ENCODE measurements at regions not wholly inside any gene's neighbourhood (a gene's known extent, or its start where the extent isn't known, plus 50 kb on each side); places are given as distances from the start of the nearest gene placed in this dataset.
"Not testable (repeated sequence)": the region's sequence is repeated elsewhere in the genome, so short reads cannot be mapped to it uniquely, and the experiment has no call there.

DNA sequence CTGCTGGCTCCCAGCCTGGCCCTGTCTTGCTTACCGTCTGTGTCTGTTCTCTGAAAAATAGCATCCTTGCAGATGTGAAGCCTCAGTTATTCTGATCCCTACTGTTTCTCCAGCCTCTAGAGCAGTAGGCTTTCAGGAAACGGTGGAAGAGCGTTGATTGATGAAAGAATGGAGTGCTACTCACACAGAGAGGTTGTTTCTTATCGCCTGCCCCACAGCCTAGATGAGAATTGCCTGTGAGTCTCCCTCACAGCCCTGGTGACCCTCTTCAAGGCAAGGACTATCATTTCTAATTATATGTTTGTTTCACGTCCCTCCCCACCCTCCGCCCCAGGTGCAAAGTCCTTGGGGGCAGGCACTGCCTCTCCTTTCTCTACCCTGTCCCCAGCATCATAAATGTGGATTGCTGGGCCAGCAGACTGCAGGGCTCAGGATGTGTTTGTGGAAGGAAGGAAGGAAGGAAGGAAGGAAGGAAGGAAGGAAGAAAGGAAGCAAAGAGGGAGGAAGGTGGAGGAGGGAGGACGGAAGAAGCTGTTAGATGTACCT is 575.3 kb upstream of the B3GAT1 start:
- H3K27me3 ChIP-seq (ENCODE audit: control insufficient read depth in 5 of 5, insufficient read depth in 4 of 5, low read length in 5 of 5): peaks cover 0 to 6% (median 0%) of the 10 kb centered on the region in 5 donors
- H3K4me3 ChIP-seq (ENCODE audit: low read depth in 1 of 5, low read length in 5 of 5): no peak overlapping the region
- H3K4me1 ChIP-seq (ENCODE audit: control insufficient read depth in 5 of 5, insufficient read depth in 5 of 5, low read length in 5 of 5): no peaks in the 10 kb centered on the region
- H3K27ac ChIP-seq (ENCODE audit: low read depth, low read length): no peak overlapping the region
- H3K36me3 ChIP-seq (ENCODE audit: control insufficient read depth in 5 of 5, insufficient read depth in 5 of 5, low read length in 5 of 5): no peaks in the 10 kb centered on the region
- no peaks in the 10 kb centered on the region for H3K9me3 ChIP-seq (ENCODE audit: control insufficient read depth in 5 of 5, low read length in 5 of 5)
- H3K9ac ChIP-seq (ENCODE audit: low read length in 5 of 5): no peak overlapping the region

- Histone ChIP-seq H3K4me1 (ENCODE audit: control insufficient read depth in 5 of 5, insufficient read depth in 5 of 5, low read length in 5 of 5) (no peaks in the 10 kb centered on the region), H3K27me3 (ENCODE audit: control insufficient read depth in 5 of 5, insufficient read depth in 4 of 5, low read length in 5 of 5) (peaks cover 0 to 7% (median 0%) of the 10 kb centered on the region in 5 donors), H3K9ac (ENCODE audit: low read length in 5 of 5) (no peak overlapping the region), H3K9me3 (ENCODE audit: control insufficient read depth in 5 of 5, low read length in 5 of 5) (no peaks in the 10 kb centered on the region), H3K4me3 (ENCODE audit: low read depth in 1 of 5, low read length in 5 of 5) (no peak overlapping the region), H3K27ac (ENCODE audit: low read depth, low read length) (no peak overlapping the region), H3K36me3 (ENCODE audit: control insufficient read depth in 5 of 5, insufficient read depth in 5 of 5, low read length in 5 of 5) (no peaks in the 10 kb centered on the region)
These were observed 572.4 kb upstream of the B3GAT1 start for GRCh38 chr11:134984421-134984820.

- H3K9me3 ChIP-seq (ENCODE audit: control insufficient read depth in 5 of 5, low read length in 5 of 5); H3K27me3 ChIP-seq (ENCODE audit: control insufficient read depth in 5 of 5, insufficient read depth in 4 of 5, low read length in 5 of 5); H3K4me1 ChIP-seq (ENCODE audit: control insufficient read depth in 5 of 5, insufficient read depth in 5 of 5, low read length in 5 of 5); H3K36me3 ChIP-seq (ENCODE audit: control insufficient read depth in 5 of 5, insufficient read depth in 5 of 5, low read length in 5 of 5); H3K4me3 ChIP-seq (ENCODE audit: low read depth in 1 of 5, low read length in 5 of 5); H3K9ac ChIP-seq (ENCODE audit: low read length in 5 of 5); H3K27ac ChIP-seq (ENCODE audit: low read depth, low read length): not testable (repeated sequence)
These were observed 570.4 kb upstream of the B3GAT1 start for GRCh38 chr11:134982432-134982831.

GRCh38 chr11:134981835-134982234 is 569.8 kb upstream of the B3GAT1 start:
- Histone ChIP-seq H3K9me3 (ENCODE audit: control insufficient read depth in 5 of 5, low read length in 5 of 5) (no peaks in the 10 kb centered on the region), H3K9ac (ENCODE audit: low read length in 5 of 5) (no peak overlapping the region), H3K4me3 (ENCODE audit: low read depth in 1 of 5, low read length in 5 of 5) (no peak overlapping the region), H3K36me3 (ENCODE audit: control insufficient read depth in 5 of 5, insufficient read depth in 5 of 5, low read length in 5 of 5) (no peaks in the 10 kb centered on the region), H3K27me3 (ENCODE audit: control insufficient read depth in 5 of 5, insufficient read depth in 4 of 5, low read length in 5 of 5) (peaks cover 0 to 10% (median 4%) of the 10 kb centered on the region in 5 donors), H3K4me1 (ENCODE audit: control insufficient read depth in 5 of 5, insufficient read depth in 5 of 5, low read length in 5 of 5) (no peaks in the 10 kb centered on the region), H3K27ac (ENCODE audit: low read depth, low read length) (no peak overlapping the region)

DNA sequence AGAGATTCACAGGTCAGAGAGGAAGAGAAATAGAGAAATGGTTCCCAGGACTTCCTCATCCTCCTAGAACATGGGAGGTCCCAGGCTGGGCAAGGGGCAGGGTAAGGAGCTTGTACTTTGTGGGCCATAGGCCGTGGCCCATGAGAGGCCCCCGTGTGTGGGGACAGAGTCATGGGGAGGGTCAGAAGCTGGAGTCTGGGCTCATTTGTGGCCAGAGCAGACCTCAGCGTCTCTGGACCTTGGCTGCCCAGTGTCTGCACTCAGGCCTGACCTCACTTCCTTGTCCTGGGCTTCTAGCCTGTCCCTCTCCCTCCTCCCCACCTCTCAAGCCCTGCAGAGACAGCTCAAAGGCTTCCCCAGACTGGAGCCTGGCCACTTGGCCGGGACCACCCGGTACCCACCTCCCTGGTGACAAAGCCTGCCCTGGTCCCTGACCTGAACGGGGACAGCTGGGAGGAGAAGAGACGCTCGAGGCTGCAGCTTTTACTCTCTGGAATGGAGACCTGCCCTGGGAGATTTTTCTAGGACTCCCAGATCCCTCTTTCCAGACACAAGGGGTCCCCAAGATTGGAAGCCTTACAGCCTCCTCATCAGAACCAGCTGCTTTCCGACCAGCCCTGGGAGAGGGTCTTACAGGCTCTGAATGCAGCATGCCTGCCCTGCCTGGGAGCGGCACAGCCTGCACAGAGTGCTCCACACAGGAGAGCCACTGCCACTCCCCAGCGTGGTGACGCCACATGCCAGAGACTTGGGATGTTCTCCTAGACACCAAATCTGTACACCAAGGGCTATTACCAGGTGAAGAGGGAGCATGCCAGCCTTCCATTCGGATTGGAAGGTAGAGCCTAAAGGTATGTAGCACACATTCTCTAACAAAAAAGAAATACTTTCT is 569.0 kb upstream of the B3GAT1 start:
- Histone ChIP-seq H3K36me3 (ENCODE audit: control insufficient read depth in 5 of 5, insufficient read depth in 5 of 5, low read length in 5 of 5) (no peaks in the 10 kb centered on the region), H3K27me3 (ENCODE audit: control insufficient read depth in 5 of 5, insufficient read depth in 4 of 5, low read length in 5 of 5) (peaks cover 0 to 10% (median 4%) of the 10 kb centered on the region in 5 donors), H3K9ac (ENCODE audit: low read length in 5 of 5) (no peak overlapping the region), H3K4me3 (ENCODE audit: low read depth in 1 of 5, low read length in 5 of 5) (no peak overlapping the region), H3K4me1 (ENCODE audit: control insufficient read depth in 5 of 5, insufficient read depth in 5 of 5, low read length in 5 of 5) (no peaks in the 10 kb centered on the region), H3K9me3 (ENCODE audit: control insufficient read depth in 5 of 5, low read length in 5 of 5) (no peaks in the 10 kb centered on the region), H3K27ac (ENCODE audit: low read depth, low read length) (no peak overlapping the region)

DNA sequence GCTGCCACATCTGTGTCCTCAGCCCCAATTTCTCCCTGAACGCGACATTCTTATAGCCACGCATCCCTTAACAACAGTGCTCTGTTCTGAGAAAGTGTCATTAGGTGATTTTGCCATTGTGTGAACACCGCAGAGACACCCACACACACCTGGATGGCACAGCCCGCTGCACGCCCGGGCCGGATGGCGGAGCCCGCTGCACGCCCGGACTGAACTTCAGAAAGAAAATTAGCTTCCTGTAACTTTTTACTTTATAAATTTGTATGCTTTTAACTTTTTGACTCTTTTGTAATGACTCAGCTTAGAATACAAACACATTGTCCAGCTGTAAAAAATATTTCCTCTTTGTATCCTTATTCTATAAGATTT is 567.0 kb upstream of the B3GAT1 start:
- H3K9me3 ChIP-seq (ENCODE audit: control insufficient read depth in 5 of 5, low read length in 5 of 5); H3K4me3 ChIP-seq (ENCODE audit: low read depth in 1 of 5, low read length in 5 of 5); H3K27ac ChIP-seq (ENCODE audit: low read depth, low read length); H3K4me1 ChIP-seq (ENCODE audit: control insufficient read depth in 5 of 5, insufficient read depth in 5 of 5, low read length in 5 of 5); H3K9ac ChIP-seq (ENCODE audit: low read length in 5 of 5); H3K27me3 ChIP-seq (ENCODE audit: control insufficient read depth in 5 of 5, insufficient read depth in 4 of 5, low read length in 5 of 5); H3K36me3 ChIP-seq (ENCODE audit: control insufficient read depth in 5 of 5, insufficient read depth in 5 of 5, low read length in 5 of 5): not testable (repeated sequence)

DNA sequence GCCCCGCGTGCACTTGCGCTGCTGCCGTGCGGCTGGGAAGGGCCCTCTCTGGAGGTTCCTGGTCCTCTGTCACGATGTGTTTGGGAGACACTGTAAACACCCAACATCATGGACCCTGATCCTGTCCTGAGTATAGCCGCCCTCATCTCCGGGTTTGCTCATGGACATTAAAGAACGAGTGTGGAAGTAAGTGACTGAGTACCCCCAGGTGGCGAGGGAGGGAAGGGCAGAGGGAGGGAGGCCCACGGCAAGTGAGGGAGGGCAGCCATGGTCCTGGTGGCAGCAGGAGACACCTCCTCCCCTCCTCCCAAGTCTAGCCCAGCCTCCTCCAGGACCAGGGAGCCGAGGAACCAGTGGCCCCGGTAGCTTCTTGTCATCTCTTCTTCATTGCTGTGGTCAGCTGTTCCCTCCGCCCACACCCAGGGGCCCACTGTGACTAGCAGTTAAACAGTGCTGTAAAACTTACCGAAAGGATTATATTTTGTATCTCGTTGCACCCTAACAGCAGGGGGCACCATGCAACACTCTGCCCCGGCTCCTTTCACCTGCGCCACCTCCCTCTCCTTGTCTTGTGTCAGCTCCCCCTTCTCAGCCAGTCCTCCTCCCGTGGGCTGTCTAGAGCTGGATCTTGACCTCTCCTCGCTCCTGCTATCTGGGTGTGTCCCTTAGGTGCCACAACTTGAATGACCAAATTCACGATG is 566.5 kb upstream of the B3GAT1 start:
- peaks cover 0 to 8% (median 4%) of the 10 kb centered on the region in 5 donors for H3K27me3 ChIP-seq (ENCODE audit: control insufficient read depth in 5 of 5, insufficient read depth in 4 of 5, low read length in 5 of 5)
- no peaks in the 10 kb centered on the region for H3K4me1 ChIP-seq (ENCODE audit: control insufficient read depth in 5 of 5, insufficient read depth in 5 of 5, low read length in 5 of 5)
- H3K9me3 ChIP-seq (ENCODE audit: control insufficient read depth in 5 of 5, low read length in 5 of 5): no peaks in the 10 kb centered on the region
- H3K27ac ChIP-seq (ENCODE audit: low read depth, low read length): no peak overlapping the region
- no peaks in the 10 kb centered on the region for H3K36me3 ChIP-seq (ENCODE audit: control insufficient read depth in 5 of 5, insufficient read depth in 5 of 5, low read length in 5 of 5)
- H3K9ac ChIP-seq (ENCODE audit: low read length in 5 of 5): no peak overlapping the region
- H3K4me3 ChIP-seq (ENCODE audit: low read depth in 1 of 5, low read length in 5 of 5): no peak overlapping the region

DNA sequence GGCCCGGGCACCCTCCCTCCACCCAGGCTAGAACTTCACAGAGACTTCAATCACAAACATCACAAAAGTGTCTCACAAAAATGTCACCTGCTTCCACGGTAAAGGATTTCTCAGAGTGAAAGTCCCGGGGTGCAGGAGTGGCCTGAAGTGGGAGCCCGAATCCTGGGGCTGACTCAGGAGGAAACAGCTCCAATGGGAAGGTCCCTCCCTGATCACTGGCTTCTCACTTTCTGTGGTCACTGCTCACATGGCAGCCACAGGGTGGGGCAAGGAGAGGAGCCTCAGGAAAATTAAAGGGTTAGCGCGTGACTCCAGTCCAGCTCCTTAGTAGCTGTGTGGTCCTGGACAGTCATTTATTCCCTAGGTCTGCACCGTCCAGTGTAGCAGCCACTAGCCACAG is 564.5 kb upstream of the B3GAT1 start:
- no peak overlapping the region for H3K9ac ChIP-seq (ENCODE audit: low read length in 5 of 5)
- no peak overlapping the region for H3K4me3 ChIP-seq (ENCODE audit: low read depth in 1 of 5, low read length in 5 of 5)
- no peak overlapping the region for H3K27ac ChIP-seq (ENCODE audit: low read depth, low read length)
- H3K36me3 ChIP-seq (ENCODE audit: control insufficient read depth in 5 of 5, insufficient read depth in 5 of 5, low read length in 5 of 5): no peaks in the 10 kb centered on the region
- no peaks in the 10 kb centered on the region for H3K4me1 ChIP-seq (ENCODE audit: control insufficient read depth in 5 of 5, insufficient read depth in 5 of 5, low read length in 5 of 5)
- no peaks in the 10 kb centered on the region for H3K9me3 ChIP-seq (ENCODE audit: control insufficient read depth in 5 of 5, low read length in 5 of 5)
- H3K27me3 ChIP-seq (ENCODE audit: control insufficient read depth in 5 of 5, insufficient read depth in 4 of 5, low read length in 5 of 5): peaks cover 0 to 10% (median 4%) of the 10 kb centered on the region in 5 donors

- Histone ChIP-seq H3K4me1 (ENCODE audit: control insufficient read depth in 5 of 5, insufficient read depth in 5 of 5, low read length in 5 of 5) (no peaks in the 10 kb centered on the region), H3K27me3 (ENCODE audit: control insufficient read depth in 5 of 5, insufficient read depth in 4 of 5, low read length in 5 of 5) (peaks cover 0 to 7% (median 4%) of the 10 kb centered on the region in 5 donors), H3K27ac (ENCODE audit: low read depth, low read length) (no peak overlapping the region), H3K36me3 (ENCODE audit: control insufficient read depth in 5 of 5, insufficient read depth in 5 of 5, low read length in 5 of 5) (no peaks in the 10 kb centered on the region), H3K9me3 (ENCODE audit: control insufficient read depth in 5 of 5, low read length in 5 of 5) (no peaks in the 10 kb centered on the region), H3K9ac (ENCODE audit: low read length in 5 of 5) (no peak overlapping the region), H3K4me3 (ENCODE audit: low read depth in 1 of 5, low read length in 5 of 5) (no peak overlapping the region)
These were observed 563.9 kb upstream of the B3GAT1 start for GRCh38 chr11:134975866-134976376.

DNA sequence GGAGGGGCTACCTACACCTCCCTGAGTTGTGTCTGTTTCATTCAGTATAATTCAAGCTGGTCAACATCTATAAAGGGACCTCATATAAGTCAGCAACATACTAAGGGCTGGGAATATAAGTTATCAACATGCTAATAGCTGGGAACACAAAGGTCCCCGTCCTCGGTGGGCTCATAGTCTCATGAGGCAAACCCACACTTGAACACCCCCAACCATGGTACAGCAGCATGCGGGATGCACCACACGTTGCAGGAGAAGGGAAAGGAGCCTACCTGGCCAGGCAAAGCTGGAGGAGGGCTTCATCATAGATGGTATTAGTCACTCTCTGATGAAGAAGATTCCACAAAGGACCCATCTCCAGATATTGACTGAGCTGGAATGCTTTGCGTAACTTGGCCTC is 561.8 kb upstream of the B3GAT1 start:
- H3K27ac ChIP-seq (ENCODE audit: low read depth, low read length): no peak overlapping the region
- H3K9ac ChIP-seq (ENCODE audit: low read length in 5 of 5): no peak overlapping the region
- no peaks in the 10 kb centered on the region for H3K9me3 ChIP-seq (ENCODE audit: control insufficient read depth in 5 of 5, low read length in 5 of 5)
- H3K36me3 ChIP-seq (ENCODE audit: control insufficient read depth in 5 of 5, insufficient read depth in 5 of 5, low read length in 5 of 5): no peaks in the 10 kb centered on the region
- peaks cover 0 to 7% (median 4%) of the 10 kb centered on the region in 5 donors for H3K27me3 ChIP-seq (ENCODE audit: control insufficient read depth in 5 of 5, insufficient read depth in 4 of 5, low read length in 5 of 5)
- no peaks in the 10 kb centered on the region for H3K4me1 ChIP-seq (ENCODE audit: control insufficient read depth in 5 of 5, insufficient read depth in 5 of 5, low read length in 5 of 5)
- no peak overlapping the region for H3K4me3 ChIP-seq (ENCODE audit: low read depth in 1 of 5, low read length in 5 of 5)
